ENCODE measurements at regions not wholly inside any gene's neighbourhood (a gene's known extent, or its start where the extent isn't known, plus 50 kb on each side); places are given as distances from the start of the nearest gene placed in this dataset.
A peak's percentile ranks its signal among the peaks of the same experiment; 100 is the strongest.

GRCh38 chr21:41651830-41652229 is 115.0 kb downstream of the RIPK4 start:
- no peak for DNase-seq

- DNase-seq = no peak
Observed at GRCh38 chr21:41651406-41651805, 115.4 kb downstream of the RIPK4 start.

- no peak for DNase-seq
Observed at GRCh38 chr21:41650526-41651145, 116.2 kb downstream of the RIPK4 start.

GRCh38 chr21:41648591-41649031 is 118.2 kb downstream of the RIPK4 start:
- no peak for DNase-seq

- no peak for DNase-seq
Observed at GRCh38 chr21:41647806-41648561, 118.9 kb downstream of the RIPK4 start.

GRCh38 chr21:41643246-41643966 is 123.4 kb downstream of the RIPK4 start:
- no peak for DNase-seq

GRCh38 chr21:41641821-41642701 is 124.8 kb downstream of the RIPK4 start:
- no peak for DNase-seq

GRCh38 chr21:41641510-41641815 is 125.4 kb downstream of the RIPK4 start:
- DNase-seq = no peak

- DNase-seq = no peak
Observed at GRCh38 chr21:41640748-41641509, 125.9 kb downstream of the RIPK4 start.

GRCh38 chr21:41639766-41640165 is 127.1 kb downstream of the RIPK4 start:
- DNase-seq = no peak

GRCh38 chr21:41639336-41639735 is 127.5 kb downstream of the RIPK4 start:
- no peak for DNase-seq

GRCh38 chr21:41638201-41638790 is 128.6 kb downstream of the RIPK4 start:
- no peak for DNase-seq

GRCh38 chr21:41636636-41637630 is 129.0 kb upstream of the TMPRSS2 start:
- peak; percentile 29 for DNase-seq

- no peak for DNase-seq
Observed at GRCh38 chr21:41635874-41636273, 127.9 kb upstream of the TMPRSS2 start.

- no peak for DNase-seq
Observed at GRCh38 chr21:41634858-41635257, 126.9 kb upstream of the TMPRSS2 start.

GRCh38 chr21:41634211-41634694 is 126.3 kb upstream of the TMPRSS2 start:
- no peak for DNase-seq

- DNase-seq = no peak
Observed at GRCh38 chr21:41633627-41634026, 125.7 kb upstream of the TMPRSS2 start.

- DNase-seq = peak; percentile 55
Observed at GRCh38 chr21:41632748-41633475, 125.0 kb upstream of the TMPRSS2 start.
